ENCODE measurements at regions not wholly inside any gene's neighbourhood (a gene's known extent, or its start where the extent isn't known, plus 50 kb on each side); places are given as distances from the start of the nearest gene placed in this dataset.

DNA sequence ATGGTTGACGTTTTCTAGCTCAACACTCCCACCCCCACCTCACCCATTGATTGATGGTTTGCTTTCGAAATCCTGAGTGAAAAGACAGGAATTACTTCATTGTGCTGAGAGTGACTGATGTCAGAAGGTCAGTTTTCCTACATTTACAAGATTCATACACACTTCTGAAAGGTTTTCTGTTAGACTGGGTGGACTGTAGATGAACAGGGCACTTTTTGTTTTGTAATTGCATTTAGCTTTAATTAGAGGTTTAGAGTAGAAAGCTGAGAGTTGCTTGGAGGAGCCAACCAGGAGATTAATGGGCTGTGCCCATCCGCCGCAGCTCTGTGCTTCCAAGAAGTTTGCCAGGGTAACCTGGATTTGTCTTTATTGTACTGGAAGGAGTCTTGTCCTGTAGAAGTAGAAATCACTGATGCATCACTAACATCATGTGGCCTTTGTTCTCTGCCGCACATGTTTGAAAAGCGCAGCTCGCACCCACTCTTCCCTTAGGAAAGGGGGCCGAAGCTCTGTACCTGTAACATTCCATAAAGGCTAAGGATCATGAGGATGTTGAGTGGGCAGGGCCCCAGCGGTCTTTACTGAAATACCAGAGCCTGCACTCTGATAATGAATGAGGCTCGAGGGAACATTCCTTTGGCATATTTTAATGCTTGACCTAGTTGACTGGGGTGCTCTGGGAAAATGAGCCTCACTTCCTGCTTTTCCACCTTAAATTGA is 267.6 kb upstream of the DMRT1 start:
- TF ChIP-seq, protein P1, sequence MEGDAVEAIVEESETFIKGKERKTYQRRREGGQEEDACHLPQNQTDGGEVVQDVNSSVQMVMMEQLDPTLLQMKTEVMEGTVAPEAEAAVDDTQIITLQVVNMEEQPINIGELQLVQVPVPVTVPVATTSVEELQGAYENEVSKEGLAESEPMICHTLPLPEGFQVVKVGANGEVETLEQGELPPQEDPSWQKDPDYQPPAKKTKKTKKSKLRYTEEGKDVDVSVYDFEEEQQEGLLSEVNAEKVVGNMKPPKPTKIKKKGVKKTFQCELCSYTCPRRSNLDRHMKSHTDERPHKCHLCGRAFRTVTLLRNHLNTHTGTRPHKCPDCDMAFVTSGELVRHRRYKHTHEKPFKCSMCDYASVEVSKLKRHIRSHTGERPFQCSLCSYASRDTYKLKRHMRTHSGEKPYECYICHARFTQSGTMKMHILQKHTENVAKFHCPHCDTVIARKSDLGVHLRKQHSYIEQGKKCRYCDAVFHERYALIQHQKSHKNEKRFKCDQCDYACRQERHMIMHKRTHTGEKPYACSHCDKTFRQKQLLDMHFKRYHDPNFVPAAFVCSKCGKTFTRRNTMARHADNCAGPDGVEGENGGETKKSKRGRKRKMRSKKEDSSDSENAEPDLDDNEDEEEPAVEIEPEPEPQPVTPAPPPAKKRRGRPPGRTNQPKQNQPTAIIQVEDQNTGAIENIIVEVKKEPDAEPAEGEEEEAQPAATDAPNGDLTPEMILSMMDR (conservative IDR thresholded peaks at IDR 0.05 in 1 of 2, IDR thresholded peaks at IDR 0.05 in 1 of 2; ENCODE audit: low read depth in 1 of 2, low read length in 2 of 2) = no peak
- TF ChIP-seq EZH2 (IDR thresholded peaks at IDR 0.05; ENCODE audit: low read length, missing control alignments) = no peak

Measured in fibroblast of lung (primary cell).